Ureter (tissue), 1 donor: ENCODE measurements at regions not wholly inside any gene's neighbourhood (a gene's known extent, or its start where the extent isn't known, plus 50 kb on each side); places are given as distances from the start of the nearest gene placed in this dataset.

Experiments used
- DNase-seq: peaks from one replicate; pipeline ENCODE4 v3.0.0-alpha.2; 2020; ENCODE audit warnings: low spot score
- donor health status: DM: yes; HTN: yes; CAD: no.

DNA sequence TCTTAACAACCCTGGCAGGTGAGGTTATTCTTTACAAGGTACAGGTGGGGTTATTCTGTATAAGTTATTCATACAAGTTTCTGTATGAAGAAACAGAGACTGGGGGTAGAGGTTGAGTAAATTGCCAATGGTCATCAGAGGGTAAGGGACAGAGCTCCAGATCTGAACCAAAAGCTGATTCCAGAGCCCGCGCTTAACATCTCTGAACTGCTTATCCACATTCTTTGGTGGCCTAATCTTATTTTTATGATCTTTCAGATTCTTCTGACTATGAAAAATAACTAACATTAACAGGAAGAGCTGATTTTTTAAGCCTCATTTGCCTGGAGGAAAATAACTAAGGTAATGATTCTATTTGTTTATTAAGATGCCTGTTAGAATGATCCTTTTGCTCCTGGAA lies 63.9 kb upstream of the BARHL2 start:
- DNase-seq: no peak

DNA sequence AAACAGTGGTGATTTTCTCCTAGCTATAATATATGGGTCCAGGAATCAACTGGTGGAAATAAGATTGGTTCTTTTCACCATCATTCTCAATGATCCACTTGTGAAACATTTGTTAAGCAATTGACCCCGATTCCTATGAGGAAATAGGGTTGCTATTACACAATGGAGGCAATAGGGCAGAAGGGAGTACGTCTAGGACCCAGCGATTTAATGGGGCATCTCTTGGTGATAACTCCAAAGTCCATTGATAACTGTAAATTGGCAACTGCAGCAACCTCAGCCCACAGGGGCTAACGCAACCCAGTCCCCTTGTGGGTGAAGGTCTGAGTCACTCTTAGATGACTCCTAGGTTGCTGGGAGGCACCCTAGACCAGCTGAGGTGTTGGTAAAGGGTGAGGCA lies 62.5 kb upstream of the BARHL2 start:
- no peak for DNase-seq

DNA sequence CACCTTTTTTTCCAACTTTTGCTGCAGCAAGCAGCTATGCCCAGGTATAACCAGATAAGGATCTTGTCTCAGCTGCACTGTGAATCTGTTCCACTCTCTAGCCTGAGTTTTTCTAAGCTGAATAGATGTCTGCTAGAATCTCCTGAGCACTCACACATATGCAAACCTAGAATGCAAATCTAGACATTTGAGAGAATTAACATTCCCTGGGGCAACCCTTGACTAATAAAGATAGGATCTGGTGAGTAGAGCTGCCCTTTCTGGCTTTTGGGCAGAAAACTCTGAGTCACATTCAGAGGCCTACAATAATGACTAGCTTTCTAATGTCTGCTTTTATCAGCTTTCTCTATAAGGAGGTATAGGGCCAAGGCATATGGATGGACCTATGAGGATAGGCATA lies 61.4 kb upstream of the BARHL2 start:
- DNase-seq: no peak

- DNase-seq: no peak
These were observed 56.7 kb upstream of the BARHL2 start for GRCh38 chr1:90773812-90774211.

DNA sequence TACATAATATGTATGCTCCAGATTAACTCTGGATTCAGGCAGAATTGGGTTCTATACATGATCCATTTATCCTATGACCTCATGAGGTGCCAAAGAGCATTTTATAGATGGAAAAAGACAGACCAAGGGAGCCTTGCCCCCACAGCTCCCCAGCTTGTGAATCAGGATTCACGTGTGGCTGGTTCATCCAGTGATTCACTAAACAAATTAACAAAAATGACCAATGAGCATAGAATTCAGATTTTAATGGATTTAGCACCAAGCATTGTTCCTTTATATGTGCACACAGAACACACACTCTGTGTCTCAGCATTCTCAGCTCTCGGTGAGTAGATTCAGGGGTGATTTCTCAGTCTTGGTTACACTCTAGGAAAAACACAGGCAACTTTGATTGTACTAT lies 51.7 kb upstream of the BARHL2 start:
- no peak for DNase-seq

DNA sequence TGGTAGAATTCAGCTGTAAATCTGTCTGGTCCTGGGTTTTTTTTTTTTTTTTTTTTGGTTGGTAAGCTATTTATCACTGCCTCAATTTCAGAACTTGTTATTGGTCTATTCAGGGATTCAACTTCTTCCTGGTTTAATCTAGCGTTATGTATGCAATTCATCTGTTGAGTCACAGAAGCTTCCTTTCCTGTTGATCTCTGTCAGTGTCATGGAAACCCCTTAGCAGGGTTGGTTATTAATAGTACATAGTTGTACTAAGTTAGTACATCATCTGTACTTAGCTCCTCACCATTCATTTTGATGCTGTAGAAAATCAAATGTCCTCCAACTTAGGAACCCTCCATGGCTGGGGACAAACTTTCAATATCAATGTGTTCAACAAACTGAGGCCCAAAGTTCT lies 51.0 kb upstream of the BARHL2 start:
- no peak for DNase-seq
